Kidney epithelial cell (primary cell): ENCODE measurements at regions not wholly inside any gene's neighbourhood (a gene's known extent, or its start where the extent isn't known, plus 50 kb on each side); places are given as distances from the start of the nearest gene placed in this dataset.

Experiments
- DNase-seq: peaks from one replicate; pipeline ENCODE4 v3.0.0-alpha.2; 2010; ENCODE audit warnings: low read depth
- H3K27me3 ChIP-seq: 2 replicates; pipeline ENCODE4 v1.6.0; 2011; ENCODE audit warnings: low read length; ENCODE audit not compliant: control insufficient read depth, insufficient read depth
- H3K36me3 ChIP-seq: 2 replicates; pipeline ENCODE4 v1.5.1; 2011; ENCODE audit warnings: low read length; ENCODE audit not compliant: control insufficient read depth, insufficient read depth
- H3K4me3 ChIP-seq: 2 replicates; pipeline ENCODE4 v1.5.1; 2011; ENCODE audit warnings: low read depth, mild to moderate bottlenecking, control low read depth, low read length
- CTCF ChIP-seq: IDR thresholded peaks from 2 replicates; pipeline ENCODE4 v1.5.1; 2011; ENCODE audit warnings: mild to moderate bottlenecking, moderate library complexity, low read length, control low read depth, inconsistent platforms; ENCODE audit not compliant: insufficient read depth, poor library complexity, severe bottlenecking

GRCh38 chr1:214739621-214740238, 136.7 kb downstream of the CENPF start:
- no peak overlapping the region for H3K4me3 ChIP-seq
- no peak for TF ChIP-seq CTCF
- no peaks in the 10 kb centered on the region for H3K36me3 ChIP-seq

DNA sequence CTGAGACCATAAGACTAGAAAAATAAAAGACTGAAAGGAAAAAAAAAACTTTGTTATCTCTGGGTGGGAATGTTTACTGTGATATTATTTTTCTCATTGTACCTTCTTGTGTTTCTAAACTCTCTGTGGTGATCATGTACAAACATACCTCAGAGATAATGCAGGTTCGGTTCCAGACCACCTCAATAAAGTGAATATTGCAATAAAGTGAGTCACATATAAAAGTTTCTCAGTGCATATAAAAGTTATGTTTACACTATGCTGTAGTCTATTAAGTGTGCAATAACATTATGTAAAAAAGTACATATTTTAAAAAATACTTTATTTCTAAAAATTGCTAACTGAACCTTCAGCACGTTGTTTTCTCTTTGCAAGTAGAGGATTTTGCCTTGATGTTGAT, 137.5 kb downstream of the CENPF start:
- TF ChIP-seq CTCF, result no peak

More at GRCh38 chr1:214739621-214740238, 136.7 kb downstream of the CENPF start:
- no peak for DNase-seq
- H3K27me3 ChIP-seq, result no peaks in the 10 kb centered on the region

DNA sequence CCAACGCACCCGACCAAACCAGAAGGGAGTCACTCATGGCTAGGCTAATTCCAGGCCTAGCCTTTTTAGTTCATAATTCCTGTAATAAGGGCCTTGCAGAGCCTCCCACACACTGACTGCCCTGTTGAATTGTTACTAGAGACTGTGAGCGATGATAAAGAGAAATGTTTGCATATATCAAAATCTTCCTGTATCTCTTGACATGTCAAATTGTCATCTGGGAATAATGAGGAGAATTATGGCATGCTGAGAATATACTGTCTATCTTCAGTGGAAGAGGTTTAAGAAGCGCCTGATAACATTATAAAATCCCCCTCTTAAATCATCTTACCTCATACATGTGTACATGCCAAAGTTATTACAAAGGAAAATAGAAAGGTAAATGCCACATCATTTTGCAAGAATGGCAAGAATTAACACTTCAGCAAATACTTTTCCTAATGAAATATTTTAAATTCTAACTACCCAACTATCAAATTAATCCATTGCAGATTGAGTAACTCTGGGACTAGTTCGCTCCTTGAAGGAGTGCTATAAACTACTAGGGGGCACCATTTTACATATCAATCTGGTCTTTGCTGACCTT, 144.1 kb downstream of the CENPF start:
- TF ChIP-seq CTCF, result no peak
- Histone ChIP-seq H3K4me3 (no peak overlapping the region), H3K27me3 (no peaks in the 10 kb centered on the region), H3K36me3 (no peaks in the 10 kb centered on the region)
- no peak for DNase-seq

More for the DNA sequence above, 137.5 kb downstream of the CENPF start:
- Histone ChIP-seq H3K4me3 (no peak overlapping the region), H3K36me3 (no peaks in the 10 kb centered on the region), H3K27me3 (no peaks in the 10 kb centered on the region)
- no peak for DNase-seq

GRCh38 chr1:214753236-214753852, 150.3 kb downstream of the CENPF start:
- DNase-seq, result no peak
- H3K36me3 ChIP-seq, result no peaks in the 10 kb centered on the region
- no peak overlapping the region for H3K4me3 ChIP-seq
- TF ChIP-seq CTCF, result no peak
- no peaks in the 10 kb centered on the region for H3K27me3 ChIP-seq

- DNase-seq, result no peak
- Histone ChIP-seq H3K36me3 (no peaks in the 10 kb centered on the region), H3K27me3 (no peaks in the 10 kb centered on the region), H3K4me3 (no peak overlapping the region)
- TF ChIP-seq CTCF, result no peak
Measured at GRCh38 chr1:214761030-214761429, 158.0 kb downstream of the CENPF start.
